ENCODE measurements at regions not wholly inside any gene's neighbourhood (a gene's known extent, or its start where the extent isn't known, plus 50 kb on each side); places are given as distances from the start of the nearest gene placed in this dataset.

GRCh38 chr11:20227631-20228030 lies 67.4 kb upstream of the DBX1 start:
- intact Hi-C loops (cut with micrococcal nuclease; ENCODE audit: unreplicated experiment), result no loop called here
- Histone ChIP-seq H3K27me3 (replicated peaks; ENCODE audit: insufficient read depth, low read depth, low read length, poor library complexity) (no peaks in the 10 kb centered on the region), H3K9me3 (ENCODE audit: low read depth, low read length, poor library complexity, severe bottlenecking) (peaks cover 6% of the 10 kb centered on the region), H3K4me3 (ENCODE audit: low read depth, low read length, poor library complexity, severe bottlenecking) (no peak overlapping the region), H3K4me1 (ENCODE audit: insufficient read depth, low read length, poor library complexity, severe bottlenecking) (no peaks in the 10 kb centered on the region), H3K27ac (ENCODE audit: low read depth, low read length, poor library complexity, severe bottlenecking) (no peak overlapping the region), H3K36me3 (ENCODE audit: insufficient read depth, low read length, poor library complexity, severe bottlenecking) (no peaks in the 10 kb centered on the region)
- CTCF ChIA-PET, result no interaction called here
- POLR2A ChIA-PET (ENCODE audit: low non-redundant PET), result no interaction called here
- no peak for DNase-seq (ENCODE audit: low spot score)
- BruUV-seq (replicated peaks), result no TSS peak
- TF ChIP-seq CTCF (conservative IDR thresholded peaks at IDR 0.05; ENCODE audit: low read depth, low read length) (no peak), EZH2 (IDR thresholded peaks at IDR 0.05; ENCODE audit: borderline replicate concordance, low read depth, low read length, poor library complexity, severe bottlenecking) (no peak)

GRCh38 chr11:20226933-20227332 lies 66.7 kb upstream of the DBX1 start:
- no peak for TF ChIP-seq EZH2 (IDR thresholded peaks at IDR 0.05; ENCODE audit: borderline replicate concordance, low read depth, low read length, poor library complexity, severe bottlenecking)
- no peak for TF ChIP-seq CTCF (conservative IDR thresholded peaks at IDR 0.05; ENCODE audit: low read depth, low read length)
- Histone ChIP-seq H3K36me3 (ENCODE audit: insufficient read depth, low read length, poor library complexity, severe bottlenecking) (no peaks in the 10 kb centered on the region), H3K27me3 (replicated peaks; ENCODE audit: insufficient read depth, low read depth, low read length, poor library complexity) (no peaks in the 10 kb centered on the region), H3K4me1 (ENCODE audit: insufficient read depth, low read length, poor library complexity, severe bottlenecking) (no peaks in the 10 kb centered on the region), H3K4me3 (ENCODE audit: low read depth, low read length, poor library complexity, severe bottlenecking) (no peak overlapping the region), H3K27ac (ENCODE audit: low read depth, low read length, poor library complexity, severe bottlenecking) (no peak overlapping the region), H3K9me3 (ENCODE audit: low read depth, low read length, poor library complexity, severe bottlenecking) (peaks cover 6% of the 10 kb centered on the region)
- intact Hi-C loops (cut with micrococcal nuclease; ENCODE audit: unreplicated experiment), result no loop called here
- DNase-seq (ENCODE audit: low spot score), result no peak
- POLR2A ChIA-PET (ENCODE audit: low non-redundant PET), result interaction anchor here (0.7 kb wide), 1 partner anchor 8 kb away, joined by 3 read pairs; no protein-coding TSS in a partner anchor
- BruUV-seq (replicated peaks), result no TSS peak
- CTCF ChIA-PET, result no interaction called here

GRCh38 chr11:20221566-20221965 lies 61.3 kb upstream of the DBX1 start:
- Histone ChIP-seq H3K27ac (ENCODE audit: low read depth, low read length, poor library complexity, severe bottlenecking) (no peak overlapping the region), H3K4me1 (ENCODE audit: insufficient read depth, low read length, poor library complexity, severe bottlenecking) (no peaks in the 10 kb centered on the region), H3K36me3 (ENCODE audit: insufficient read depth, low read length, poor library complexity, severe bottlenecking) (no peaks in the 10 kb centered on the region), H3K27me3 (replicated peaks; ENCODE audit: insufficient read depth, low read depth, low read length, poor library complexity) (no peaks in the 10 kb centered on the region), H3K4me3 (ENCODE audit: low read depth, low read length, poor library complexity, severe bottlenecking) (no peak overlapping the region), H3K9me3 (ENCODE audit: low read depth, low read length, poor library complexity, severe bottlenecking) (no peaks in the 10 kb centered on the region)
- intact Hi-C loops (cut with micrococcal nuclease; ENCODE audit: unreplicated experiment), result no loop called here
- POLR2A ChIA-PET (ENCODE audit: low non-redundant PET), result no interaction called here
- TF ChIP-seq CTCF (conservative IDR thresholded peaks at IDR 0.05; ENCODE audit: low read depth, low read length), result no peak
- TF ChIP-seq EZH2 (IDR thresholded peaks at IDR 0.05; ENCODE audit: borderline replicate concordance, low read depth, low read length, poor library complexity, severe bottlenecking), result no peak
- CTCF ChIA-PET, result no interaction called here
- no peak for DNase-seq (ENCODE audit: low spot score)
- BruUV-seq (replicated peaks), result no TSS peak
